ENCODE measurements at regions not wholly inside any gene's neighbourhood (a gene's known extent, or its start where the extent isn't known, plus 50 kb on each side); places are given as distances from the start of the nearest gene placed in this dataset.

DNA sequence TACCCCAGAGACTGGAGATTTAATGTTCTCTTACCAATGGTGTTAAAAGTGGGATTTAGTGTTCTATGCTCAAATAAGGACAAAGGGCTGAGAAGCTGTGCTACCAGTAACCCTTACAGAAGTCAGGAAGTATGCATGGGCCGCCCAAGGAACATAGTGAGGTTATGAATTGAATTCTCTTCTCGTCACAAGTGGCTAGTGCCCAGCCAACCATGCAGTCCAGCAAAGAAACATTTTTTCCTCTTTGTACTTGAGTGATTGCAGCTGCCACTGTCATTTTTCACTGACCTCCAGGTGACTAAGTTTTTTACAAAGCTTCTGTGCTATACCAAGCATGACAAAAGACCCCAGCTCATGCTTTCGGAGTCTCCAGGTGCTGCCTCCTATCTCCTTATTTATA is 110.6 kb upstream of the DCBLD2 start:
- Histone ChIP-seq H2AFZ (ENCODE audit: low read depth, low read length) (no peak overlapping the region), H4K20me1 (ENCODE audit: insufficient read depth, low read length) (no peaks in the 10 kb centered on the region), H3K9ac (ENCODE audit: low read length) (no peak overlapping the region), H3K4me3 (ENCODE audit: insufficient read depth, low read depth, low read length) (no peak overlapping the region), H3K9me3 (ENCODE audit: insufficient read depth, low read depth, low read length) (no peaks in the 10 kb centered on the region), H3K27me3 (ENCODE audit: insufficient read depth, low read length) (no peaks in the 10 kb centered on the region), H3K4me2 (ENCODE audit: low read length) (no peak overlapping the region), H3K36me3 (ENCODE audit: insufficient read depth, low read length) (no peaks in the 10 kb centered on the region), H3K79me2 (ENCODE audit: insufficient read depth, low read length) (no peaks in the 10 kb centered on the region), H3K27ac (ENCODE audit: low read depth, low read length) (no peak overlapping the region), H3K4me1 (ENCODE audit: insufficient read depth, low read length) (no peaks in the 10 kb centered on the region)
- FAIRE-seq = no peak
- Mint-ChIP-seq H3K9me3 (ENCODE audit: unreplicated experiment) (no peaks in the 10 kb centered on the region), H3K4me3 (ENCODE audit: unreplicated experiment) (no peak overlapping the region), H3K36me3 (ENCODE audit: low read depth, unreplicated experiment) (peaks cover 3% of the 10 kb centered on the region), H3K27me3 (ENCODE audit: low read depth, unreplicated experiment) (no peaks in the 10 kb centered on the region), H3K4me1 (ENCODE audit: low read depth, unreplicated experiment) (peaks cover 10% of the 10 kb centered on the region), H3K27ac (ENCODE audit: unreplicated experiment) (peak overlapping the region; percentile 50)
- DNase-seq (ENCODE audit: low read depth) = peak; percentile 74
- TF ChIP-seq, protein P1, sequence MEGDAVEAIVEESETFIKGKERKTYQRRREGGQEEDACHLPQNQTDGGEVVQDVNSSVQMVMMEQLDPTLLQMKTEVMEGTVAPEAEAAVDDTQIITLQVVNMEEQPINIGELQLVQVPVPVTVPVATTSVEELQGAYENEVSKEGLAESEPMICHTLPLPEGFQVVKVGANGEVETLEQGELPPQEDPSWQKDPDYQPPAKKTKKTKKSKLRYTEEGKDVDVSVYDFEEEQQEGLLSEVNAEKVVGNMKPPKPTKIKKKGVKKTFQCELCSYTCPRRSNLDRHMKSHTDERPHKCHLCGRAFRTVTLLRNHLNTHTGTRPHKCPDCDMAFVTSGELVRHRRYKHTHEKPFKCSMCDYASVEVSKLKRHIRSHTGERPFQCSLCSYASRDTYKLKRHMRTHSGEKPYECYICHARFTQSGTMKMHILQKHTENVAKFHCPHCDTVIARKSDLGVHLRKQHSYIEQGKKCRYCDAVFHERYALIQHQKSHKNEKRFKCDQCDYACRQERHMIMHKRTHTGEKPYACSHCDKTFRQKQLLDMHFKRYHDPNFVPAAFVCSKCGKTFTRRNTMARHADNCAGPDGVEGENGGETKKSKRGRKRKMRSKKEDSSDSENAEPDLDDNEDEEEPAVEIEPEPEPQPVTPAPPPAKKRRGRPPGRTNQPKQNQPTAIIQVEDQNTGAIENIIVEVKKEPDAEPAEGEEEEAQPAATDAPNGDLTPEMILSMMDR (IDR thresholded peaks at IDR 0.05; ENCODE audit: insufficient read depth, low read depth, low read length) = no peak
- TF ChIP-seq EZH2 (IDR thresholded peaks at IDR 0.05; ENCODE audit: insufficient read depth, low read length) = no peak

DNA sequence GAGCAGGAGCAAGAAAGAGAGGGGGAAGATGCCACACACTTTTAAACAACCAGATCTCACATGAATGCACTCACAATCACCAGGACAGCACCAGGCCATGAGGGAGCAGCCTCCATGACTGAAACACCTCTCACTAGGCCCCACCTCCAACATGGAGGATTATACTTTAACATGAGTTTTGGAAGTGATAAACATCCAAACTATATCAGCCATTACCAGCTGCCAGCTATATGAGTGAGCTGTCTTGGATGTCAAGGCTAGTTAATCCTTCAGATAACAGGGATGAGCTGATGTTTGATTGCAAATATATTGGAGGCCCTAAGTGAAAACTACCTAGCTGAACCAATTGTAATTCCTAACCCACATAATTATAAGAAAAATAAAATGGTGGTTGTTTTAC is 108.4 kb upstream of the DCBLD2 start:
- H3K4me3 Mint-ChIP-seq (ENCODE audit: unreplicated experiment) = no peak overlapping the region
- H3K27me3 Mint-ChIP-seq (ENCODE audit: low read depth, unreplicated experiment) = no peaks in the 10 kb centered on the region
- H3K4me1 Mint-ChIP-seq (ENCODE audit: low read depth, unreplicated experiment) = peaks cover 10% of the 10 kb centered on the region
- no peaks in the 10 kb centered on the region for H3K79me2 ChIP-seq (ENCODE audit: insufficient read depth, low read length)
- no peak overlapping the region for H3K27ac Mint-ChIP-seq (ENCODE audit: unreplicated experiment)
- H3K4me3 ChIP-seq (ENCODE audit: insufficient read depth, low read depth, low read length) = no peak overlapping the region
- no peak overlapping the region for H3K9ac ChIP-seq (ENCODE audit: low read length)
- no peaks in the 10 kb centered on the region for H3K9me3 Mint-ChIP-seq (ENCODE audit: unreplicated experiment)
- H3K4me1 ChIP-seq (ENCODE audit: insufficient read depth, low read length) = no peaks in the 10 kb centered on the region
- H3K4me2 ChIP-seq (ENCODE audit: low read length) = no peak overlapping the region
- no peak for TF ChIP-seq EZH2 (IDR thresholded peaks at IDR 0.05; ENCODE audit: insufficient read depth, low read length)
- TF ChIP-seq, protein P1 (IDR thresholded peaks at IDR 0.05; ENCODE audit: insufficient read depth, low read depth, low read length) = no peak
- H3K36me3 ChIP-seq (ENCODE audit: insufficient read depth, low read length) = no peaks in the 10 kb centered on the region
- no peaks in the 10 kb centered on the region for H3K9me3 ChIP-seq (ENCODE audit: insufficient read depth, low read depth, low read length)
- no peak overlapping the region for H2AFZ ChIP-seq (ENCODE audit: low read depth, low read length)
- H3K36me3 Mint-ChIP-seq (ENCODE audit: low read depth, unreplicated experiment) = no peaks in the 10 kb centered on the region
- no peaks in the 10 kb centered on the region for H3K27me3 ChIP-seq (ENCODE audit: insufficient read depth, low read length)
- DNase-seq (ENCODE audit: low read depth) (no peak), FAIRE-seq (no peak)
- no peak overlapping the region for H3K27ac ChIP-seq (ENCODE audit: low read depth, low read length)
- no peaks in the 10 kb centered on the region for H4K20me1 ChIP-seq (ENCODE audit: insufficient read depth, low read length)

DNA sequence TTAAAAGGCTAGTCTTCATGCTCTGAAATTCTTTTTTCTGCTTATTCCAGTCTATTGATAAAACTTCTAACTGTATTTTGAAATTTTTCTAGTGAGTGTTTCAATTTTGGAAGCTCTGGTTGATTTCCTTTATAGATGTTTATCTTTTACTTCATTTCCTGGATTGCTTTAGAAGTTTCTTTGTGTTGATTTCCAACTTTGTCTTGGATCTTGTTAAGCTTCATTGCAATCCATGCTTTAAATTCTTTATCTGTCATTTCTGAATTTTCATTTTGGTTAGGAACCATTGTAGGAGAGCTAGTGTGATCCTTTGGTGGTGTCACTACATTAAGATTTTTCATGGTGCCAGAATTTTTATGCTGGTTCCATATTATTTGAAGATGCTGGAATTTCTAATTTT is 105.2 kb upstream of the DCBLD2 start:
- no peaks in the 10 kb centered on the region for H3K36me3 ChIP-seq (ENCODE audit: insufficient read depth, low read length)
- FAIRE-seq (no peak), DNase-seq (ENCODE audit: low read depth) (no peak)
- no peaks in the 10 kb centered on the region for H3K27me3 ChIP-seq (ENCODE audit: insufficient read depth, low read length)
- H3K9ac ChIP-seq (ENCODE audit: low read length) = no peak overlapping the region
- no peak overlapping the region for H3K4me3 Mint-ChIP-seq (ENCODE audit: unreplicated experiment)
- no peak overlapping the region for H3K4me2 ChIP-seq (ENCODE audit: low read length)
- no peaks in the 10 kb centered on the region for H3K27me3 Mint-ChIP-seq (ENCODE audit: low read depth, unreplicated experiment)
- H3K27ac ChIP-seq (ENCODE audit: low read depth, low read length) = no peak overlapping the region
- H3K79me2 ChIP-seq (ENCODE audit: insufficient read depth, low read length) = no peaks in the 10 kb centered on the region
- H2AFZ ChIP-seq (ENCODE audit: low read depth, low read length) = no peak overlapping the region
- H3K4me1 Mint-ChIP-seq (ENCODE audit: low read depth, unreplicated experiment) = peaks cover under 1% of the 10 kb centered on the region
- H3K27ac Mint-ChIP-seq (ENCODE audit: unreplicated experiment) = no peak overlapping the region
- H3K9me3 ChIP-seq (ENCODE audit: insufficient read depth, low read depth, low read length) = no peaks in the 10 kb centered on the region
- no peaks in the 10 kb centered on the region for H4K20me1 ChIP-seq (ENCODE audit: insufficient read depth, low read length)
- no peak overlapping the region for H3K4me3 ChIP-seq (ENCODE audit: insufficient read depth, low read depth, low read length)
- H3K9me3 Mint-ChIP-seq (ENCODE audit: unreplicated experiment) = no peaks in the 10 kb centered on the region
- peaks cover 4% of the 10 kb centered on the region for H3K36me3 Mint-ChIP-seq (ENCODE audit: low read depth, unreplicated experiment)
- no peaks in the 10 kb centered on the region for H3K4me1 ChIP-seq (ENCODE audit: insufficient read depth, low read length)
- TF ChIP-seq EZH2 (IDR thresholded peaks at IDR 0.05; ENCODE audit: insufficient read depth, low read length) = no peak
- TF ChIP-seq, protein P1 (IDR thresholded peaks at IDR 0.05; ENCODE audit: insufficient read depth, low read depth, low read length) = no peak
